DOHH2 (cell line): ENCODE measurements at regions not wholly inside any gene's neighbourhood (a gene's known extent, or its start where the extent isn't known, plus 50 kb on each side); places are given as distances from the start of the nearest gene placed in this dataset.

Experiments
- H3F3A ChIP-seq: fragments of 200-600 bp; sonication (generic), shearing (Covaris generic); 2 replicates; pipeline ENCODE4 v1.6.0; 2016; ENCODE audit warnings: antibody characterized with exemption, mild to moderate bottlenecking; ENCODE audit not compliant: control insufficient read depth, insufficient read depth
- H3K27ac ChIP-seq: fragments of 200-600 bp; sonication (generic); 2 replicates; pipeline ENCODE4 v1.5.1; 2014; ENCODE audit warnings: low read depth, mild to moderate bottlenecking, low read length, moderate library complexity
- H3K27me3 ChIP-seq: fragments of 200-600 bp; sonication (generic); 2 replicates; pipeline ENCODE4 v1.6.1; 2014; ENCODE audit warnings: mild to moderate bottlenecking, low read length, mixed read lengths; ENCODE audit not compliant: control insufficient read depth
- H3K36me3 ChIP-seq: fragments of 200-600 bp; sonication (generic); 2 replicates; pipeline ENCODE4 v1.6.1; 2014; ENCODE audit warnings: mild to moderate bottlenecking, low read length, moderate library complexity, mixed read lengths; ENCODE audit not compliant: control insufficient read depth
- H3K4me1 ChIP-seq: fragments of 200-600 bp; sonication (generic); 2 replicates; pipeline ENCODE4 v1.6.1; 2014; ENCODE audit warnings: mild to moderate bottlenecking, low read length, mixed read lengths; ENCODE audit not compliant: control insufficient read depth
- H3K4me2 ChIP-seq: fragments of 200-600 bp; sonication (generic); 2 replicates; pipeline ENCODE4 v1.6.0; 2014; ENCODE audit warnings: mild to moderate bottlenecking, low read length, moderate library complexity
- H3K4me3 ChIP-seq: fragments of 200-600 bp; sonication (generic); 2 replicates; pipeline ENCODE4 v1.5.1; 2014; ENCODE audit warnings: mild to moderate bottlenecking, low read length, mixed read lengths
- H3K79me2 ChIP-seq: fragments of 200-600 bp; sonication (generic); 2 replicates; pipeline ENCODE4 v1.6.1; 2014; ENCODE audit warnings: mild to moderate bottlenecking, low read length, mixed read lengths; ENCODE audit not compliant: control insufficient read depth
- H3K9me2 ChIP-seq: fragments of 200-600 bp; sonication (generic); replicated peaks from 2 replicates; pipeline ENCODE4 v1.6.1; 2014; ENCODE audit warnings: mild to moderate bottlenecking, low read length, mixed read lengths; ENCODE audit not compliant: control insufficient read depth
- H3K9me3 ChIP-seq: fragments of 200-600 bp; sonication (generic); 2 replicates; pipeline ENCODE4 v1.6.1; 2014; ENCODE audit warnings: antibody characterized with exemption, low read length, mixed read lengths; ENCODE audit not compliant: control insufficient read depth, insufficient read depth
- H4K20me1 ChIP-seq: fragments of 200-600 bp; sonication (generic); 2 replicates; pipeline ENCODE4 v1.6.0; 2014; ENCODE audit warnings: low read depth, mild to moderate bottlenecking, antibody characterized with exemption, low read length, moderate library complexity; ENCODE audit not compliant: control insufficient read depth, insufficient read depth
- EZH2phosphoT487 ChIP-seq: fragments of 200-600 bp; sonication (generic); IDR thresholded peaks from 2 replicates; pipeline ENCODE4 v1.6.1; 2017; ENCODE audit warnings: borderline replicate concordance, mild to moderate bottlenecking, antibody characterized with exemption, low read length, moderate library complexity, mixed read lengths
- TF ChIP-seq, protein P1 (sequence below): fragments of 200-600 bp; sonication (generic); IDR thresholded peaks from one replicate; pipeline ENCODE4 v1.5.1; 2014; ENCODE audit warnings: antibody characterized with exemption, mild to moderate bottlenecking, low read depth, low read length; ENCODE audit not compliant: poor library complexity, severe bottlenecking

DNA sequence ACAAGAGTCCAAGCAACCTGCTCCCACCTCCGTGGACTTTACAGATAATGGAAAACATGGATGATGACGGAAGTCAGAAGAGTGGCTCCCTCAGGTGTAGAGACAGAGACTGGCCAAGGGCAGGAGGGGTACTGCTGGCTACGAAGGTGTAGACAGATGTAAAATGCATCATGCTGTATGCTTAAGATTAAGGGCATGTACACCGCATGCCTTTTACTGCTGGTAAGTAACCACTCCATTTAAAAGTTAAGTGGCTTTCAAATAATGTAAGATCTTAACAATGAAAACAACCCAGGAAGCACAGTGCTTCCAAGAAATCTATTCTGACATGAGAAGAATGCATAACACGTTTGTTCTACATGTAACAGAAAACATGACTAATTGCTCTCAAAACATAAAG is 76.9 kb upstream of the FAM9B start:
- no peaks in the 10 kb centered on the region for H3F3A ChIP-seq
- no peak overlapping the region for H3K4me2 ChIP-seq

DNA sequence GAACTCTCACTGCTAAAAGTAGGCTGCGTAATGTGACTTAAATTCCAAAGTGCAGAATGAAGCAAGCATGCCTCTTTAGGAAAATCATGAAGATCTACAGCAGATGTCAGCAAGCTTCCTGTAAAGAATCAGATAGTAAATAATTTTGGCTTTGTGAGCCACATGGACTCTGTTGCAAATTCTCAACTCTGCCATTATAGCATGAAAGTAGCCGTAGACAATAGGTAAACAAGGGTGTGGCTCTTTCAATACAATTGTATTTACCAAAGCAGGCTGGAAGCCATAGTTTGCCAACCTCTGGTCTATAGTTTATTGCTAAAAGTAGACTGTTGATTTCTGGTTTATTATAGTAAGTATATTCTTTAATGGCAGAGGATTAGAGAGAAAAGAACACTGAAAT is 80.3 kb upstream of the FAM9B start:
- Histone ChIP-seq H4K20me1 (no peaks in the 10 kb centered on the region), H3K4me3 (no peak overlapping the region), H3K4me1 (no peaks in the 10 kb centered on the region), H3K9me3 (no peaks in the 10 kb centered on the region), H3K27ac (no peak overlapping the region), H3K79me2 (no peaks in the 10 kb centered on the region), H3F3A (no peaks in the 10 kb centered on the region), H3K36me3 (no peaks in the 10 kb centered on the region), H3K9me2 (no peaks in the 10 kb centered on the region), H3K4me2 (no peak overlapping the region), H3K27me3 (no peaks in the 10 kb centered on the region)
- TF ChIP-seq EZH2phosphoT487, result no peak
- TF ChIP-seq, protein P1, sequence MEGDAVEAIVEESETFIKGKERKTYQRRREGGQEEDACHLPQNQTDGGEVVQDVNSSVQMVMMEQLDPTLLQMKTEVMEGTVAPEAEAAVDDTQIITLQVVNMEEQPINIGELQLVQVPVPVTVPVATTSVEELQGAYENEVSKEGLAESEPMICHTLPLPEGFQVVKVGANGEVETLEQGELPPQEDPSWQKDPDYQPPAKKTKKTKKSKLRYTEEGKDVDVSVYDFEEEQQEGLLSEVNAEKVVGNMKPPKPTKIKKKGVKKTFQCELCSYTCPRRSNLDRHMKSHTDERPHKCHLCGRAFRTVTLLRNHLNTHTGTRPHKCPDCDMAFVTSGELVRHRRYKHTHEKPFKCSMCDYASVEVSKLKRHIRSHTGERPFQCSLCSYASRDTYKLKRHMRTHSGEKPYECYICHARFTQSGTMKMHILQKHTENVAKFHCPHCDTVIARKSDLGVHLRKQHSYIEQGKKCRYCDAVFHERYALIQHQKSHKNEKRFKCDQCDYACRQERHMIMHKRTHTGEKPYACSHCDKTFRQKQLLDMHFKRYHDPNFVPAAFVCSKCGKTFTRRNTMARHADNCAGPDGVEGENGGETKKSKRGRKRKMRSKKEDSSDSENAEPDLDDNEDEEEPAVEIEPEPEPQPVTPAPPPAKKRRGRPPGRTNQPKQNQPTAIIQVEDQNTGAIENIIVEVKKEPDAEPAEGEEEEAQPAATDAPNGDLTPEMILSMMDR, result no peak

More for the DNA sequence above, 76.9 kb upstream of the FAM9B start:
- Histone ChIP-seq H3K4me1 (no peaks in the 10 kb centered on the region), H3K9me3 (no peaks in the 10 kb centered on the region), H3K4me3 (no peak overlapping the region), H3K36me3 (no peaks in the 10 kb centered on the region), H3K9me2 (no peaks in the 10 kb centered on the region), H3K27ac (no peak overlapping the region), H4K20me1 (no peaks in the 10 kb centered on the region), H3K27me3 (no peaks in the 10 kb centered on the region), H3K79me2 (no peaks in the 10 kb centered on the region)
- TF ChIP-seq EZH2phosphoT487, result no peak

DNA sequence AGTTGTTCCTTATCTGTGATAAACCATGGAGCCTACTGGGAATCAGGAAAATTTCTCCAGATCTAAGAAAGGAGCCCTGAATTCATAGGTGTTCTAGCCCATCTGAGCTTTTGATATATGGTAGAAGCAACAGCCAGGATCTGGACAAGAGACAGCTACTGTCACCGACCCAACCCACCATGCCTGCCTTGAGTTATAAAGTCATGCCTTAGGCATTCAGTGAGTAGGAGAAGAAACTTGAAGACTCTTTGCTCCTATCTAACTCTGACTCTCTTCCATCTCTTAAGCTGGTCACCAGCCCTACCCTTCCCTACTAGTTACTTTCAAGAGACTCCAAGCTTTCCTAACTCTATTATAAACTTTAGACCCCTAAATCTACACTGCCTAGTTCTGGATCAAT is 83.9 kb upstream of the FAM9B start:
- no peaks in the 10 kb centered on the region for H3F3A ChIP-seq
- H3K9me3 ChIP-seq, result no peaks in the 10 kb centered on the region
- no peaks in the 10 kb centered on the region for H3K4me1 ChIP-seq
- H3K79me2 ChIP-seq, result no peaks in the 10 kb centered on the region
- H3K9me2 ChIP-seq, result no peaks in the 10 kb centered on the region
- no peaks in the 10 kb centered on the region for H3K27me3 ChIP-seq
- no peak overlapping the region for H3K4me3 ChIP-seq
- TF ChIP-seq, protein P1, result no peak
- TF ChIP-seq EZH2phosphoT487, result no peak
- no peak overlapping the region for H3K27ac ChIP-seq
- H4K20me1 ChIP-seq, result no peaks in the 10 kb centered on the region
- H3K36me3 ChIP-seq, result no peaks in the 10 kb centered on the region
- no peak overlapping the region for H3K4me2 ChIP-seq

DNA sequence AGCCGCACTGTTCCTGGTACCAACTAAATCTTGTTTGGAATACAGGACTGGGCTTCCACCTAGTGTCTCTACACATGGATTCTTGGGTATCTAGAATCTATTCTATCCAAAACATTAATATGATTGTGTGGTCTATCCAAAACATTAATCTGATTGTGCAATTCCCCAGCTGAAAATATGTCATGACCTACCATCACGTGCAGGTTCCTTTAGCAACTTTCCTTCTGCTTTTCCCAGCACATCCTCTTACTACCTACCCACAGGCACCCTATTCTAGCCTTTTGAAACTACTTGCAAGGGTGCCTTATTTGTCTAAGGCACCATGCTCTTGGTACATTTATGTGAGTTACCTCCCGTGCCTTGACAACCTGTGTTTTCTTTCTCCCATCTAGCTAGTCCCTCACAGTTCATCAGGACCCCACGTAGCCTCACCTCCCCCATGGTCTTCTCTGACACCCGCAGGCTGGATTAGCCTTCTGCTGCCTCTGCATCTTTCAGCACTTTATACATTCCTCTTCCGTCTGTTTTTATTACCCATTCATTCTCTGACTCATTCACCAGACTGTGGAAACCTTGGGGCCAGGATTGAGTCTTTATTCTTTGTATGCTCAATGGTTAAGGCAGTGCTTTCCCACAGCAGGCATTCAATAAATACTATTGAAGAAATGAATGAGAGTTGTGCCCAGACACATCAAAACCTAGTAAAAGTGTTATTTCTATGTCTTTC is 88.8 kb upstream of the FAM9B start:
- TF ChIP-seq, protein P1, result no peak
- no peak for TF ChIP-seq EZH2phosphoT487
- Histone ChIP-seq H3K9me3 (no peaks in the 10 kb centered on the region), H3K4me2 (no peak overlapping the region), H4K20me1 (no peaks in the 10 kb centered on the region), H3K9me2 (no peaks in the 10 kb centered on the region), H3K27ac (no peak overlapping the region), H3K27me3 (no peaks in the 10 kb centered on the region), H3K36me3 (no peaks in the 10 kb centered on the region), H3F3A (no peaks in the 10 kb centered on the region), H3K79me2 (no peaks in the 10 kb centered on the region), H3K4me3 (no peak overlapping the region), H3K4me1 (no peaks in the 10 kb centered on the region)
